Breast epithelium (tissue), 4 donors: ENCODE measurements at regions not wholly inside any gene's neighbourhood (a gene's known extent, or its start where the extent isn't known, plus 50 kb on each side); places are given as distances from the start of the nearest gene placed in this dataset.

Experiments used
- DNase-seq, 2 donors: peaks; one replicate each; pipeline ENCODE4 v3.0.0-alpha.2; 2019; ENCODE audit warnings: low spot score in 2 of 2
- H3K27ac ChIP-seq, 2 donors: fragments of 200-600 bp; sonication (generic) in 1 of 2; one replicate each; pipeline ENCODE4 v1.5.1; 2016 to 2019; ENCODE audit warnings: mild to moderate bottlenecking in 1 of 2
- H3K27me3 ChIP-seq, 2 donors: fragments of 200-600 bp; sonication (generic) in 1 of 2; one replicate each; pipeline versions ENCODE4 v1.5.1 to v1.6.0; 2017 to 2019; ENCODE audit warnings: control low read depth in 1 of 2, mild to moderate bottlenecking in 1 of 2
- H3K36me3 ChIP-seq: fragments of 200-600 bp; one replicate; pipeline ENCODE4 v1.5.1; 2019
- H3K4me1 ChIP-seq, 2 donors: fragments of 200-600 bp; sonication (generic); one replicate each; pipeline ENCODE4 v1.5.1; 2016 to 2019; ENCODE audit warnings: control low read depth in 1 of 2
- H3K4me3 ChIP-seq, 3 donors: fragments of 200-600 bp; sonication (generic); 1 replicate in 2 of 3; 2 replicates in 1 of 3; pipeline ENCODE4 v1.5.1; 2016 to 2019; ENCODE audit warnings: mild to moderate bottlenecking in 3 of 3, moderate library complexity in 2 of 3
- H3K9me3 ChIP-seq, 2 donors: fragments of 200-600 bp; sonication (generic) in 1 of 2; one replicate each; pipeline ENCODE4 v1.5.1; 2016 to 2019; ENCODE audit warnings: control low read depth in 1 of 2
- POLR2A ChIP-seq: fragments of 450-650 bp; IDR thresholded peaks from one replicate; pipeline ENCODE4 v1.6.1; 2016; ENCODE audit warnings: antibody characterized with exemption, mild to moderate bottlenecking, moderate library complexity
- POLR2AphosphoS5 ChIP-seq, 3 donors: sonication (generic); formaldehyde crosslinking; IDR thresholded peaks; one replicate each; pipeline ENCODE4 v1.6.1; 2017; ENCODE audit warnings: antibody characterized with exemption in 3 of 3
- intact Hi-C: fragments of 100-400 bp; cut with DNase I; formaldehyde crosslinking; loops from one replicate; pipeline ENCODE4 v1.15.1; 2023; ENCODE audit warnings: low total_unique reads
- TF ChIP-seq, protein P1 (sequence below), 3 donors: fragments of 450-650 bp; IDR thresholded peaks; one replicate each; pipeline ENCODE4 v1.5.1; 2016 to 2017; ENCODE audit warnings: antibody characterized with exemption in 3 of 3, mild to moderate bottlenecking in 3 of 3, moderate library complexity in 3 of 3

DNA sequence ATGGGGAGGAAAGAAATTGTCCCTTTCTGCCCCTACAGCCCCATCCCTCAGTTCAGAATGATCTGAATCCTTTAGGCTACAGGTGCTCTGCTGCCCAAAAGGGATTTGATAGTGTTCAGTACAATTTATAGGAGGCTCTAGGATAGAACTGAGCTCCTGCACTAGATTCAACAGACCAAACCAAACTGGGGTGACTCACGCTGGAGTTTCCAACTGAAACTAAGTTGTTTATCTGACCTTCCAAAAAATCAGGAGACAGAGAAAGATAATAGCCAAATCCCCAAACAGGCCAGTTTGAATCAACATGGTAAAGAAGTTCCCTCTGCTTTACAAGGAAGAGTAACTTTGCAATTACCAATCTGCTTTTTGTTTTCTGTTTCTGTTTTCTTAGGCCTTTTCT lies 72.7 kb upstream of the MBOAT2 start:
- intact Hi-C loops: no loop called here
- Histone ChIP-seq H3K9me3 (no peaks in the 10 kb centered on the region), H3K27ac (no peak overlapping the region), H3K4me3 (no peak overlapping the region), H3K27me3 (no peaks in the 10 kb centered on the region), H3K36me3 (no peaks in the 10 kb centered on the region), H3K4me1 (no peaks in the 10 kb centered on the region)
- DNase-seq: no peak
- TF ChIP-seq, protein P1, sequence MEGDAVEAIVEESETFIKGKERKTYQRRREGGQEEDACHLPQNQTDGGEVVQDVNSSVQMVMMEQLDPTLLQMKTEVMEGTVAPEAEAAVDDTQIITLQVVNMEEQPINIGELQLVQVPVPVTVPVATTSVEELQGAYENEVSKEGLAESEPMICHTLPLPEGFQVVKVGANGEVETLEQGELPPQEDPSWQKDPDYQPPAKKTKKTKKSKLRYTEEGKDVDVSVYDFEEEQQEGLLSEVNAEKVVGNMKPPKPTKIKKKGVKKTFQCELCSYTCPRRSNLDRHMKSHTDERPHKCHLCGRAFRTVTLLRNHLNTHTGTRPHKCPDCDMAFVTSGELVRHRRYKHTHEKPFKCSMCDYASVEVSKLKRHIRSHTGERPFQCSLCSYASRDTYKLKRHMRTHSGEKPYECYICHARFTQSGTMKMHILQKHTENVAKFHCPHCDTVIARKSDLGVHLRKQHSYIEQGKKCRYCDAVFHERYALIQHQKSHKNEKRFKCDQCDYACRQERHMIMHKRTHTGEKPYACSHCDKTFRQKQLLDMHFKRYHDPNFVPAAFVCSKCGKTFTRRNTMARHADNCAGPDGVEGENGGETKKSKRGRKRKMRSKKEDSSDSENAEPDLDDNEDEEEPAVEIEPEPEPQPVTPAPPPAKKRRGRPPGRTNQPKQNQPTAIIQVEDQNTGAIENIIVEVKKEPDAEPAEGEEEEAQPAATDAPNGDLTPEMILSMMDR (IDR thresholded peaks at IDR 0.05): no peak
- no peak for TF ChIP-seq POLR2A
- TF ChIP-seq POLR2AphosphoS5 (IDR thresholded peaks at IDR 0.05): no peak

DNA sequence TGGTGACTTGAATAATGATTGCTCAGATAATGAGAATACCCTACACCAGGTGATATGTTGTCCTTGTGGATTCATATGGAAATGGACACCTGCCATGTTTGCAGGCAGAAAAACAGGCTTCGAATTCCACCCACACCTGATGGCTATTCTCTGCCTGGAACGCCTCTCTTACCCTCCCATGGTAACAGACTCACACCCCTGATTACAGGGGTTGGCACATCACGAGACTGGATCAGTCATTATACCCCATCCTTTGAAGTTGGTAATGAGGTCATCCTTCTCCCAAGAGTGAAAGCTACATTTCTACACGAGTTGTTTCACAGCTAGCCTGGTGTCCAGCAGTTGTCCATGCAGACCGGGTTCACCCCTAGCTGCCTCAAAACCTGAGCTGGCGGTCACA lies 71.4 kb upstream of the MBOAT2 start:
- Histone ChIP-seq H3K9me3 (no peaks in the 10 kb centered on the region), H3K27me3 (no peaks in the 10 kb centered on the region), H3K4me1 (no peaks in the 10 kb centered on the region), H3K36me3 (no peaks in the 10 kb centered on the region), H3K27ac (no peak overlapping the region), H3K4me3 (no peak overlapping the region)
- DNase-seq: no peak
- TF ChIP-seq POLR2AphosphoS5 (IDR thresholded peaks at IDR 0.05) (no peak), POLR2A (no peak)
- intact Hi-C loops: no loop called here

DNA sequence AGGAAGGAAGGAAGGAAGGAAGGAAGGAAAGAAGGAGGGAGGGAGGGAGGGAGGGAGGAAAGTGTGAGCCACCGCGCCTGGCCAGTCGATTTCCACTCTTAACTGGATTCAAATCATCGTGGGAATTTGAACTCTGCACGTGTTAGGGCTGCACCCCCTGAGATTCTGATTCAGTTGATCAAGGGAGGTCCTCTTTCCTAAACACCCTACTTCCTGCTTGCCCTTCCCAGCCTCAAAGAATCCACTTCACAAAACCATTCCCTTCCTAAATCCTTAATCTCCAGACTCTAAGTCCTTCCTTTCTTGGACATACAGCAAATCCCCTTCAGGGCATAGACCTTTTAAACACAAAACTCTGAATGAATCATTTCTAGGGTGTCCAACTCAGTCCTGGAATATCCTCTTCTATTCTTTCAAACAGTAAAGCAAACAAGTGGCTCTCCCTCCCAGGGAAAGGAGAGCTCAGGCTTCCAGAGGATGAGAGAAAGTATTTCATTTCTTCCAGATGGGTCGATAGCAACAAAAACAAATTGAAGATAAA lies 68.2 kb upstream of the MBOAT2 start:
- H3K27me3 ChIP-seq: no peaks in the 10 kb centered on the region
- no peak for TF ChIP-seq POLR2AphosphoS5 (IDR thresholded peaks at IDR 0.05)
- TF ChIP-seq, protein P1 (IDR thresholded peaks at IDR 0.05): no peak
- TF ChIP-seq POLR2A: no peak
- no peaks in the 10 kb centered on the region for H3K36me3 ChIP-seq
- no peak overlapping the region for H3K27ac ChIP-seq
- peaks cover under 1 to 6% of the 10 kb centered on the region in 2 donors for H3K9me3 ChIP-seq
- H3K4me3 ChIP-seq: no peak overlapping the region
- no peak for DNase-seq
- no peaks in the 10 kb centered on the region for H3K4me1 ChIP-seq
- intact Hi-C loops: no loop called here

DNA sequence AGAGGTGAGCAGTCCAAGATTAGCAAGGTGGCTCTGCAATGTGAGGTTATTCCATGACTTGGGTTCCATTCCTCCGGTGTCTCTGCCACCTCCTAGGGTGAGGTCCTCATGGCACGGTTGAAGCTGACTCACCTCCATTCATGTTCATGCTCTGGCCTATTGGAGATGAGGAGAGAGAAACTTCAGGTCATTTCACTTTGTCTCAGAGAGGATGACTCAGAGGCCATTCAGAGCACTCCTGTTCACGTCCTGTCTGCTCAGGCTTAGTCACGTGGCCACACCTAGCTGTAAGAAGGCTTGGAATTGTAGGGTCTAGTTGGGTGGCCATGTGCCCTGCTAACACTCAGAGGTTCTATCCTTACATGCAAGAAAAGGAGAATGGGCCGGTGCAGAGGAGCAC lies 67.5 kb upstream of the MBOAT2 start:
- Histone ChIP-seq H3K4me1 (no peaks in the 10 kb centered on the region), H3K36me3 (no peaks in the 10 kb centered on the region), H3K27ac (no peak overlapping the region), H3K4me3 (no peak overlapping the region), H3K9me3 (peaks cover 6 to 12% of the 10 kb centered on the region in 2 donors), H3K27me3 (no peaks in the 10 kb centered on the region)
- DNase-seq: no peak
- no peak for TF ChIP-seq POLR2A
- no peak for TF ChIP-seq POLR2AphosphoS5 (IDR thresholded peaks at IDR 0.05)
- TF ChIP-seq, protein P1 (IDR thresholded peaks at IDR 0.05): no peak
- intact Hi-C loops: no loop called here

DNA sequence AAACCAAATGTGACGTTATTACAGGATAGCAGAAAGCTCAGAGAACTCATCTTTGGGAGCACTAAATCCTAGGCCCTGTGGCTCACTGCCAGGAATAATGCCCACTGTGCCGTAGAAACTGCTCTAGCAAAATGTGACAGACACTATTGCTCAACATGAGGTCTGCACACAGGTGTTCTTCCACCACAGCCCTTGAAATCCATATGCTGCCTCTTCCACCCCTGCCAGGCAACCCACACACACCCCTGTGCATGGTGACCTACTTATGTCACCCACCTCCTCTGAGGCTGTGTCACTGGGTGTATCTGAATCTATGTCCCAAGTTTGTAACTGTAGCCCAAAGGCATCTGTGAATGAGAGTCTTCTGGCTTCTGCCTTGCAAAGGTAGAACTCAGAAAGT lies 66.1 kb upstream of the MBOAT2 start:
- H3K4me3 ChIP-seq: no peak overlapping the region
- H3K27ac ChIP-seq: no peak overlapping the region
- peaks cover 15 to 25% of the 10 kb centered on the region in 2 donors for H3K9me3 ChIP-seq
- intact Hi-C loops: no loop called here
- TF ChIP-seq, protein P1 (IDR thresholded peaks at IDR 0.05): no peak
- TF ChIP-seq POLR2A (no peak), POLR2AphosphoS5 (IDR thresholded peaks at IDR 0.05) (no peak)
- DNase-seq: no peak
- H3K27me3 ChIP-seq: no peaks in the 10 kb centered on the region
- no peaks in the 10 kb centered on the region for H3K4me1 ChIP-seq
- H3K36me3 ChIP-seq: no peaks in the 10 kb centered on the region

DNA sequence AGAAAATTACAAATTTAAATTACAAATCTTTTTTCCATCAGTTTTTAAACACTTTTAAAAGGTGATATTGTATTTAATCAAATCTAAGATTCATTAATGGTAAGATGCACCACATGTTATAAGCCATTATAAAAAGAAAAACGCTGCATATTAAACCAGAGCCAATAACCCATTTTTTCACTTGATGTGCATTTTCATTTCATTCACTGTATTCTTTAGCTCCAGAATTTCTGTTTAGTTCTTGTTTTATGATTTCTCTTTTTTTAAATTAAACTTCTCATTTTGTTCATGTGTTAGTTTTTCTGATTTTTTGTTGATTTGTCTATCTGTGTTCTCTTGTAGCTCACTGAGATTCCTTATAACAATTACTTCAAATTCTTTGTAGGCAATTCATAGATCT lies 62.4 kb upstream of the MBOAT2 start:
- TF ChIP-seq, protein P1 (IDR thresholded peaks at IDR 0.05): no peak
- TF ChIP-seq POLR2A (no peak), POLR2AphosphoS5 (IDR thresholded peaks at IDR 0.05) (no peak)
- Histone ChIP-seq H3K9me3 (peaks cover 18 to 27% of the 10 kb centered on the region in 2 donors), H3K4me3 (no peak overlapping the region), H3K27me3 (no peaks in the 10 kb centered on the region), H3K36me3 (no peaks in the 10 kb centered on the region), H3K27ac (no peak overlapping the region), H3K4me1 (no peaks in the 10 kb centered on the region)
- DNase-seq: no peak
- intact Hi-C loops: no loop called here
